ENCODE measurements at regions not wholly inside any gene's neighbourhood (a gene's known extent, or its start where the extent isn't known, plus 50 kb on each side); places are given as distances from the start of the nearest gene placed in this dataset.
"Not testable (repeated sequence)": the region's sequence is repeated elsewhere in the genome, so short reads cannot be mapped to it uniquely, and the experiment has no call there.

- DNase-seq, result peak in 1 of 2 donors; percentile 7
These were observed 229.0 kb downstream of the STK31 start for GRCh38 chr7:23938937-23939552.

GRCh38 chr7:23939747-23940146 is 229.7 kb downstream of the STK31 start:
- not testable (repeated sequence) for DNase-seq

GRCh38 chr7:23941551-23941950 is 231.5 kb downstream of the STK31 start:
- DNase-seq, result no peak

- DNase-seq, result no peak
These were observed 232.0 kb downstream of the STK31 start for GRCh38 chr7:23942032-23942431.

- no peak for DNase-seq
These were observed 234.1 kb downstream of the STK31 start for GRCh38 chr7:23944131-23944530.

- DNase-seq, result no peak
These were observed 235.5 kb downstream of the STK31 start for GRCh38 chr7:23945472-23945871.

- no peak for DNase-seq
These were observed 245.1 kb downstream of the STK31 start for GRCh38 chr7:23955145-23955544.

- no peak for DNase-seq
These were observed 245.7 kb downstream of the STK31 start for GRCh38 chr7:23955600-23956149.

GRCh38 chr7:23956772-23957576 is 247.0 kb downstream of the STK31 start:
- no peak for DNase-seq

GRCh38 chr7:23959821-23960220 is 249.8 kb downstream of the STK31 start:
- DNase-seq, result no peak

- DNase-seq, result no peak
These were observed 250.3 kb downstream of the STK31 start for GRCh38 chr7:23960361-23960760.

GRCh38 chr7:23963461-23964165 is 253.6 kb downstream of the STK31 start:
- no peak for DNase-seq

GRCh38 chr7:23964715-23965114 is 254.7 kb downstream of the STK31 start:
- no peak for DNase-seq

GRCh38 chr7:23965296-23965695 is 255.3 kb downstream of the STK31 start:
- no peak for DNase-seq

- no peak for DNase-seq
These were observed 256.9 kb downstream of the STK31 start for GRCh38 chr7:23966941-23967340.

GRCh38 chr7:23967949-23968599 is 258.1 kb downstream of the STK31 start:
- DNase-seq, result no peak

GRCh38 chr7:23968791-23969190 is 258.8 kb downstream of the STK31 start:
- no peak for DNase-seq

- no peak for DNase-seq
These were observed 259.4 kb downstream of the STK31 start for GRCh38 chr7:23969443-23969842.

GRCh38 chr7:23970193-23970592 is 260.2 kb downstream of the STK31 start:
- DNase-seq, result no peak

- DNase-seq, result no peak
These were observed 261.0 kb downstream of the STK31 start for GRCh38 chr7:23971031-23971430.

GRCh38 chr7:23972057-23972456 is 262.0 kb downstream of the STK31 start:
- DNase-seq, result no peak

- no peak for DNase-seq
These were observed 263.2 kb downstream of the STK31 start for GRCh38 chr7:23973264-23973663.

GRCh38 chr7:23980081-23980480 is 270.1 kb downstream of the STK31 start:
- DNase-seq, result no peak

All from CD4-positive, alpha-beta T cell treated with Interferon alpha-2 for 1 hour (primary cell).